Dendritic cell treated with granulocyte-macrophage colony-stimulating factor and Interleukin-4, amounts not matched to agents 40 ng/mL and 50 ng/mL, for 4 days (primary cell): ENCODE measurements at regions not wholly inside any gene's neighbourhood (a gene's known extent, or its start where the extent isn't known, plus 50 kb on each side); places are given as distances from the start of the nearest gene placed in this dataset.

Experiments used
- H3K27ac Mint-ChIP-seq: one replicate; pipeline ENCODE4 v1.8.0; 2022; ENCODE audit warnings: mild to moderate bottlenecking, mixed read lengths
- H3K27me3 Mint-ChIP-seq: one replicate; pipeline ENCODE4 v1.8.0; 2022; ENCODE audit warnings: mild to moderate bottlenecking, mixed read lengths
- H3K36me3 Mint-ChIP-seq: one replicate; pipeline ENCODE4 v1.8.0; 2022; ENCODE audit warnings: low read depth, mixed read lengths
- H3K4me1 Mint-ChIP-seq: one replicate; pipeline ENCODE4 v1.8.0; 2022; ENCODE audit warnings: low read depth, mixed read lengths
- H3K4me3 Mint-ChIP-seq: one replicate; pipeline ENCODE4 v1.8.0; 2022; ENCODE audit warnings: mild to moderate bottlenecking, moderate library complexity, mixed read lengths
- H3K9me3 Mint-ChIP-seq: one replicate; pipeline ENCODE4 v1.8.0; 2022; ENCODE audit warnings: mixed read lengths
- intact Hi-C: fragments of 100-400 bp; cut with micrococcal nuclease; formaldehyde crosslinking; loops from one replicate; pipeline ENCODE4 v1.15.0; 2022

DNA sequence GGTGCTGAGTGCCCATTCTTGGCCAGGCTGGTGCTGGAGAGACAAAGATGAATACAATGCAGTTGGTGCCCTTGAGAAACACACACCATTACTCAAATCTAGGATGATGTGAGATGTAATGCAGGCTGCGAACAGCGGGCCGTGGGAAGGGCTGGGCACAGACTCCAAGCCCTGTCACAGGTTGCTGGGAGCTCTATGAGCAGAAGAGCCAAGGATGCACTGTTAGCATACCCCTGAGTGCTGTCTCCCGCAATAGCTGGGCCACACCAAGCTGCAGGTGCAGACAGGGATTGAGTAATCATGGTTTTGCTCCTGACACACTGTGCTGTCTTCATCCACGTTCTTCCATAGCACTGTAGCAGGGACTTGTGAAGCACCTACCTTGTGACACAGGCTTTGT is 247.5 kb upstream of the CRY1 start:
- Mint-ChIP-seq H3K4me3 (no peak overlapping the region), H3K9me3 (peaks cover 22% of the 10 kb centered on the region), H3K27ac (no peak overlapping the region), H3K36me3 (no peaks in the 10 kb centered on the region), H3K4me1 (peaks cover 14% of the 10 kb centered on the region), H3K27me3 (no peaks in the 10 kb centered on the region)
- intact Hi-C loops: no loop called here

DNA sequence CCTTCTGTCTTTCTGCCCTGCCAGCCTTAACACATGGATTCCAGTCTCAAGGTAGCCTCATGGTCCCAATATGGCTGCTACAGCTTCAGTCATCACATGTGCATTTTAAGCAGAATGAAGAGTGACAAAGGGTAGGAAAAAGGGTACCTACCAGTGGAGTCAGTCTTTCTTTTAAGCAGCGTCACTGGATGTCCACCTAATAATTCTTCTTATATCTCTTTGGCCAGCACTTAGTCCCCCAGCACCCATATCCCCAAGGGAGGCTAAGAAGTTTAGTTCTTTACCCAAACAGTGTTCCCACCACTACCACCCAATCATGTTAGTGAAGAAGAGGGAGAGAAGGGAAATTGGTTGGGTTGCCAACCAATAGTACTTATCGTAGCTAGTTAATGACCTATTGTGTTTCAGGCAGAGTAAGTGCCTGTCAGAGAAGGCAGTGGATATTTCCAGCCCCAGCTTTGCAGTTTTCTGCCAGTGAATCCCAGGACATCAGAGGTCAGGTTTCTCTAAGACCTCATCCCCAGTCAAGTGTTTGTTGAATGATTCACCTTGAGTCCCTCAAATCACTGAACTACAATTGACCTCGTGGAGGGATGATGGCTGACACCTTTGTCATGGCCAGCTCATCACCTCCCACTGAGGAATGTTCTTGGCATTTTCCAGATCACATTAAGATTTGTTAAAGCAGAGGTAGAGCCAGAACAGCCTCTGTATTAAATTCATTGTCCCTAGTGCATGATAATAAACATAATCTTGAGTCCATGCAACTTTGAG is 250.9 kb upstream of the CRY1 start:
- intact Hi-C loops: no loop called here
- Mint-ChIP-seq H3K4me1 (peaks cover 5% of the 10 kb centered on the region), H3K4me3 (no peak overlapping the region), H3K9me3 (peaks cover 22% of the 10 kb centered on the region), H3K27ac (no peak overlapping the region), H3K36me3 (no peaks in the 10 kb centered on the region), H3K27me3 (no peaks in the 10 kb centered on the region)

DNA sequence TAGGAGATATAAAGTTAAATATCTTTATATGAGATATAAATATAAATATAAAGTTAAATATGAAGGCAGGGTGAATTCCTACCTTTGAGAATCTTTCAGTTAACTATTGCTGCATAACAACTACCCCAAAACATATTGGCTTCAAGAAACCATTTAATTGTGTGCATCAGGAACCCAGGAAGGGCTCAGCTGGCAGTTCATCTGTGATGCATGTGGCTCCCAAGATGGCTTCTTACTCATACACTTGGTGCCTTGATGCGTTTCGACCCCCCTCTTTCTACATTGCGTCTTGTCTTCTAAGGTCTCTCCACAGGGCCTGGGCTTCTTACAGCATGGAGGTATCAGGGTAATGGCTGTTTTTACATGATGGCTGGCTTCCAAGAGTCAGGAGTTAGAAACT is 253.9 kb upstream of the CRY1 start:
- Mint-ChIP-seq H3K27me3 (no peaks in the 10 kb centered on the region), H3K9me3 (peaks cover 10% of the 10 kb centered on the region), H3K4me3 (no peak overlapping the region), H3K27ac (no peak overlapping the region), H3K4me1 (peaks cover 7% of the 10 kb centered on the region), H3K36me3 (no peaks in the 10 kb centered on the region)
- intact Hi-C loops: no loop called here

DNA sequence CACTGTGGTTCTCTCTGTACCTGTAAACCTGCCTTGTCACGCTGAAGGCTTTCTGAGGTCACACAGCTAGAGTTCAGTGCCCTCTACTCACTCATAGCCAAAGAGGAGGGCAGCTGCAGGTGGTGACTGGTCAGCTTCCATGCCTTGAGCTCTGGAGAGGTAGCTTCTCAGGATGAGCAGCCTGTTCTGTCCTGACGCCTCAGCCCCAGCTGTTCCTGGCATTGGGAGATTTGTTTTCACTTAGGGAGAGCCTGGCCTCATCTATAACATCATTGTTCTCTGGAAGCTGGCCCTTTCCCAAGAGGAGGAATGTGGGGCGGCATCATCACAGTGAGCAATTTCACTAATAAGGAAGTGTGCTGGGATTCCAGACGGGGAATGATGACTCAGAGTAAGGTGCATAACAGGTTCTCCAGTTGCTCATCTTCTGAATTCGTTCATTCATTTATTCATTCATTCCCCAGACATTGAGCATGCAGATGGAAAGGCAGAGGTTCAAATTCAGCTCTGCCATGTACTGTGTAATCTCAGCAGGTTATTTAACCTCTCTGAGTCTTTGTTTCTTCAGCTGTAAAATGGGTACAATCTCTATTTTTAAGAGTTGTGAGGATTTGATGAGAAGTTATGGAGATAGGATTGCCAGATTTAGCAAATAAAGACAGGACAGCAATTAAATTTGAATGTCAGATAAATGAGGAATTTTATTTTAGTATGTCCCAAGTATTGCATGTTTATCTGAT is 255.8 kb upstream of the CRY1 start:
- H3K27ac Mint-ChIP-seq: no peak overlapping the region
- H3K4me3 Mint-ChIP-seq: no peak overlapping the region
- peaks cover 18% of the 10 kb centered on the region for H3K4me1 Mint-ChIP-seq
- intact Hi-C loops: no loop called here
- no peaks in the 10 kb centered on the region for H3K36me3 Mint-ChIP-seq
- H3K9me3 Mint-ChIP-seq: no peaks in the 10 kb centered on the region
- H3K27me3 Mint-ChIP-seq: no peaks in the 10 kb centered on the region

DNA sequence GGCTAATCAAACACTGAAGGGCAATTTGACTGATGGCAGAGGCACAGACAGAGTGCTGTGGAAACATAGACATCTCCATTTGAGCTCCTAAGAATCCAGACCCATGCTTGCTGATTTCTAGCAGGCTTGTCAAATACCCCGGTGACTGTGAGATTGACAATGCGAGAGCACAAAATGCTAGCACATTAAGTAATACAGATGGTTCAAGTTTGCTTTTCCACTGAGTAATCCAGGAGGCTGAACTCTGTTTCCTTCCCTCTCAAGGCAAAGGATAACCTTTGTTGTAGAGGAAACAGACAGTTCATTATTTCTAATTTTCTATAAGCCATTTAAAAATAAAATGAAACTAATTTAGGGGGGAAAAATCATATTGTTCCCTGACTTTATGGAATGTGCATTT is 256.5 kb upstream of the CRY1 start:
- Mint-ChIP-seq H3K4me1 (peaks cover 18% of the 10 kb centered on the region), H3K4me3 (no peak overlapping the region), H3K27ac (no peak overlapping the region), H3K36me3 (no peaks in the 10 kb centered on the region), H3K9me3 (no peaks in the 10 kb centered on the region), H3K27me3 (no peaks in the 10 kb centered on the region)
- intact Hi-C loops: no loop called here

DNA sequence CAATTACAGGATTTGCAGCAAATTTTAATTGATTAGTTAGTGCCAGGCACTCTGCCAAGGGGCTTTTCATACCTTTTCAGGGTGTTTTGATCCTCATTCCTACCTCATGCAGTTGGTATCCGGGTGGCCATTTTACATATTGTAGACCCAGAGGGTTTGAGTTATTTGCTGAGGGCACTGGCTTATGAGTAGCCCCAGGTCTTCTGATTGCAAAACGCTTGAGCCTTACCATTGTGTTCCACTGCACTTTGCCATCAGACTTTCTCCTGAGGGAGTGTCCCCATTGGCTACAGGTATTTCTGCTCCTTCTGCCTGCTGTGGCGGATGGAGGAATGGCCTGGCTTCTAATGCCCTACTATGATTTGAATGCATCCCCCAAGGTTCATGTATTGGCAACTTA is 257.8 kb upstream of the CRY1 start:
- H3K36me3 Mint-ChIP-seq: no peaks in the 10 kb centered on the region
- H3K9me3 Mint-ChIP-seq: no peaks in the 10 kb centered on the region
- H3K27ac Mint-ChIP-seq: no peak overlapping the region
- no peaks in the 10 kb centered on the region for H3K27me3 Mint-ChIP-seq
- intact Hi-C loops: no loop called here
- H3K4me1 Mint-ChIP-seq: peaks cover 18% of the 10 kb centered on the region
- no peak overlapping the region for H3K4me3 Mint-ChIP-seq

DNA sequence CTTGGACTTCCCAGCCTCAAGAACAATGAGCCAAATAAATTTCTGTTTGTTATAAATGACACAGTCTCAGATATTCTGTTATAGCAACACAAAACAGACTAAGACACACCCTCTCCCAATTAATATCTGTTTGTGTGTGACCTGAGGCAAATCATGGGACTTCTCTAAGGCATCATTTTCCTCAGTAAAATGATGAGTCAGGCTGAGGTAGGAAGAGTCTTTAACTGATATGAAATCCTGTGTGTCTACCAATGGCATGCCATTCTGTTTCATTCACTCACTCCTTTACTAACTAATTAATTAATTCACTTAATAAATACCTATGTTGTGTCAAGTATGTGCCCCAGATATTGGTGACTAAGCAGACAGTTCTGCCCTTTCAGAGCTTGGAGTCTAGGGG is 258.4 kb upstream of the CRY1 start:
- H3K4me1 Mint-ChIP-seq: peaks cover 18% of the 10 kb centered on the region
- no peaks in the 10 kb centered on the region for H3K36me3 Mint-ChIP-seq
- H3K9me3 Mint-ChIP-seq: no peaks in the 10 kb centered on the region
- H3K4me3 Mint-ChIP-seq: no peak overlapping the region
- no peak overlapping the region for H3K27ac Mint-ChIP-seq
- intact Hi-C loops: no loop called here
- no peaks in the 10 kb centered on the region for H3K27me3 Mint-ChIP-seq

DNA sequence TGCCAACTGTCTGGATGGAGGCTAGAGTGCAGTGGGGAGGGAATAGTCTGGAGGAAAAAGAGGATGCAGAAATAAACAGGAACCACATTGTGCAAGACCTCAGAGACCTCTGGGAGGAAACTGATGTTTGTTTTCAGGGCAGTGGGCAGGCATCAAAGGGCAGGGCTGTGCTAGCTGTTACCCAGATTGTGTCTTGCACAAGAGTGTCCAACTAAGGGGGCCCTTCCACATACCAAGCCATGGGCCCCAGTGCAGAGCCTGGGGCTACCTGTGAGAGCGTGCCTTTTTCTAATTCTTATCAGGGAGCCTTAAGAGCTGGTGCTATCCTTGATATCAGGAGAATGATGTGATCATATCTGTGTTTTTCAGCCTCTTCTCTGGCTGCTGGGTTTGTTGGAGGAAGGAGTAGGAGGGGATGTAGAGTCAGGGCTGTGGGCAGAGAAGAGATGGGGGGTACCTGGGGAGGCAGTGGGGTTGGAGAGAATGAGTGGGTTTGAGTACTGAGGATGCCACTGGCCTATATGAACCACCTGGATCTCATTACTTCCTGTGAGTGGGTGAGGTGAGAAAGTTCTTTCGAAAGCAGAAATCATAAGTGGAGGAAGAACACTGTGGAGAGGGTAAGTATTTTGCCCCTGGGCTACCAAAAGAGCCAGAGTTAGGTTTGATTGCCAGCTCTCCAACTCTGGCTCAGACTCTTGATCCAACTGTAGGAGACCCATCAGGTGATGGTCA is 259.2 kb upstream of the CRY1 start:
- peaks cover 18% of the 10 kb centered on the region for H3K4me1 Mint-ChIP-seq
- H3K4me3 Mint-ChIP-seq: no peak overlapping the region
- H3K9me3 Mint-ChIP-seq: no peaks in the 10 kb centered on the region
- H3K27me3 Mint-ChIP-seq: no peaks in the 10 kb centered on the region
- intact Hi-C loops: no loop called here
- H3K36me3 Mint-ChIP-seq: no peaks in the 10 kb centered on the region
- no peak overlapping the region for H3K27ac Mint-ChIP-seq

DNA sequence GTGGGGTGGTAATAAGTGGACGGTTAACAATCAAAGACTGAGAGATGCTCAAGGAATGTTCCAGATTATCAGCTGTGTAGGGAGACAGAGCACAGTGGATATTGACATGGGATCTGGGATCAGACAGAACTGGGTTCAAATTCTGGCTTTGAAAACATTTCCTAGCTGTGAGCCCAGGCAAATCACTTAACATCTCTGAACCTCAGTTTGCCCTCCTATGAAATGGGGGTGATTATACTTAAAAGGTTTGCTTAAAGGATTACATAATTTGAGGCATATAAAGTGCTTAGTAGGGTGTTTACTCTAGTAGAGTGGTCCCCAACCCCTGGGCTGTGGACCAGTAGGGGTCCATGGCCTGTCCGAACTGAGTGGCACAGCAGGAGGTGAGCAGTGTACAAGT is 260.0 kb upstream of the CRY1 start:
- H3K4me1 Mint-ChIP-seq: peaks cover 18% of the 10 kb centered on the region
- H3K27ac Mint-ChIP-seq: no peak overlapping the region
- no peak overlapping the region for H3K4me3 Mint-ChIP-seq
- intact Hi-C loops: no loop called here
- no peaks in the 10 kb centered on the region for H3K9me3 Mint-ChIP-seq
- no peaks in the 10 kb centered on the region for H3K27me3 Mint-ChIP-seq
- no peaks in the 10 kb centered on the region for H3K36me3 Mint-ChIP-seq

DNA sequence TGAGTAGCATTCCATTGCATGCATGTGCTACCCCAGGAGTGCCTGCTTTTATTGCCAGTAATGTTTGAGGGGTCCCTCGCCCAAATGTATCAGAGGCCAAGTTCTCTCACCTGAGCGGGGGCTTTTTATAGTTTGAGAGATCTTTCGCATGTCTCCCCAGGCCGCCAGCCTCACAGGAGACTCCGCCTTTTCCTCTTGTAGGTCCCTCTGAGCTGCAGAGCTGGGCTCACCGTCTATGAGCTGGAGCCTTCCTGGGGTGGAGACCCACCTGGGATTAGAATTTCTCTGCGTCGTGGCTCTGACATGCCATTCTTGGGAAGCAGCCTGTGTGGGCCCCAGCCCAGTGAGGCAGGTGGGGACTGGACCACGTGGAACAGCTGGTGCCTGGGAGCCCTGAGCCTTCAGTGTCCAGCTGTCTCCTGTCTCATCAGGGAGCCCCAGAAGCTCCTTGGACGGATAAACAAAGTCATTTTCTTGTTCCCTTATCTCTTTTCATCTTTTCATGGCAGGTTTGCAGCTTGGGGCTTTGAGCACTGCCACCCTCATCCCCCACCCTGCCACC is 261.7 kb upstream of the CRY1 start:
- Mint-ChIP-seq H3K27me3 (no peaks in the 10 kb centered on the region), H3K4me3 (no peak overlapping the region), H3K9me3 (no peaks in the 10 kb centered on the region), H3K4me1 (peaks cover 18% of the 10 kb centered on the region), H3K36me3 (no peaks in the 10 kb centered on the region), H3K27ac (no peak overlapping the region)
- intact Hi-C loops: no loop called here

DNA sequence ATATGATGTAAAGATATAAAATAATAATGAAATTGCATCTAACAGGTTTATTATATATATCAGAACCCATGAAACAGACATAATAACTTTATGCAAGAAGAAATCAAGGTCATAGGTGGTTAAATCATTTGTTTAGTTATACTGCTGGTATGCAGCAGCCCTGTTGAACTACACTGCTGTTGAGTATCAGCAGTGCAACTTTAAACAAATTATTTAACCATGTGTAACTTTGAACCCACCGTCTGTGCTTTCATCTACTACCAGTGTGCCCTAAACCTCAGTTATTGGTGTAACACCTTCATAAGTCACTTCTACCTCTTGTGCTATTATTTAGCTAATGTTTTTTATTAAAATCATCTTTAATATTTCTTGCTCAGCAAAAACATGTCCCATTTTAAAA is 262.3 kb upstream of the CRY1 start:
- Mint-ChIP-seq H3K4me1 (peaks cover 18% of the 10 kb centered on the region), H3K27me3 (no peaks in the 10 kb centered on the region), H3K27ac (no peak overlapping the region), H3K36me3 (no peaks in the 10 kb centered on the region), H3K9me3 (no peaks in the 10 kb centered on the region), H3K4me3 (no peak overlapping the region)
- intact Hi-C loops: no loop called here

DNA sequence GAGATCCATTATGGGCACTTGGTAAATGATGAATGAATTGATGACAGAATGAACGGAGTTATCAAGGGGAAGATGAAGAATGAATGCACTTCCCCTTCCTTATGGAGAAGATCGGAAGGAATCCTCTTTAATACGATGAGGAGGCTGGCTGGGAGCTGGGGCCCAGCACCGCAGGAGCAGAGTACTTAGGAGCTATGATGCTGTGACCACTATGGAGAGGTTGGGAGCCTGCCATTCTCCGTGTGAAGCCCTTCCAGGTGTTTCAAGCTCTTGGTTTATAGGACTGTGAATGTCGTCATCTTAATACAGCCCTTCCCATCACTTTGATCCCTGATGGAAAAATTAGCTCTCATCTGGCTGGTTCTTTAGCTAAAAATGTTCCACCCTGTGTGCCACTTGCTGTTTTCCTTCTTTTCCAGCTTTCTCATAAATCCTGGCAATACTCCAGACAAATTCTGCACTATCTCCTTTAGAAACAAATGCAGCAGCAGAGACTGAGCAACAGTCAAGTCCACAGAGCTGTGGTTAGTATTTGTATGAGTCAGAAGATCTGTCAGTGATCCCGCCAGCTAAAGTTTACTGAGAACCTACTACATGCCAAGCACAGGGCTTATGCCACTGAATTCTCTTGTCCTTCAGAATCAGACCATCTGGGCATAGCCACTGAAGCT is 263.1 kb upstream of the CRY1 start:
- Mint-ChIP-seq H3K36me3 (no peaks in the 10 kb centered on the region), H3K4me1 (peaks cover 18% of the 10 kb centered on the region), H3K4me3 (no peak overlapping the region), H3K27ac (no peak overlapping the region), H3K9me3 (no peaks in the 10 kb centered on the region), H3K27me3 (no peaks in the 10 kb centered on the region)
- intact Hi-C loops: no loop called here

DNA sequence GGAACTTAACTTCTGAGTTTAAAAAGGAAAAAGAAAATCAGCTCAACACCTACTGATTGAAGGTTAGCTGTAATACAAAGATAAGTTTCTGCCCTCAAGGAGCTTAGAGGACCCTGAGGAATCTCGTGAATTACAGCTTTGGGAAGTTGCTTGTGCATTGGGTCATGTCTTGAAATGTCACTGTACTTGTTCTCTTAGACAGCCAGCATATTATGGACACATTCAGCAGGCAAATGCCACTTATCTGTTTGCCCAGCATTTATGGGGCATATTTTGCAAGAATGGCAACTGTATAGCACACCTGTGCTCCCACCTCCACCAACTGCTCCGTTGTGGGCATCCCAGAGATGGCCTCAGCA is 263.6 kb upstream of the CRY1 start:
- Mint-ChIP-seq H3K27me3 (no peaks in the 10 kb centered on the region), H3K36me3 (no peaks in the 10 kb centered on the region), H3K4me1 (peaks cover 14% of the 10 kb centered on the region), H3K4me3 (no peak overlapping the region), H3K9me3 (no peaks in the 10 kb centered on the region), H3K27ac (no peak overlapping the region)
- intact Hi-C loops: no loop called here

DNA sequence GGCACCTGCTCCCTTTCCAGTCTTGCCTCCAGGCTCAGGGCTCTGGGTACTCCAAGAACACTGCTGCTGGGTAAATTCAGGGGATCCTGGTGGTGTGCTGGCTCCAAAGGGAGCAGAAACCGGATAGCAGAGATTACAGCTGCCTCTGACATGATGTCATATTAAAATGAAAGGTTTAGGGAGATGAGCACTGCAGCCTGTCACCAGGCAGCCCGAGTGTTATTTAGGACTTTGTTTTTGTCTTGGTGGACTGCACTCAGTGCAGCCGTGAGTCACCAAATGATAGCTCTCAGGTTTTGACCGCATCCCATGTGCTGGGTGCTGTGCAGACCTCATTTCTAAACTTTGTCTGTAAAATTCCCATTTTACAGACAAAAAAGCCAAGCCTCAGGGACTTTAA is 266.0 kb upstream of the CRY1 start:
- H3K36me3 Mint-ChIP-seq: no peaks in the 10 kb centered on the region
- no peak overlapping the region for H3K4me3 Mint-ChIP-seq
- intact Hi-C loops: no loop called here

More for the DNA sequence above, 266.0 kb upstream of the CRY1 start:
- no peaks in the 10 kb centered on the region for H3K4me1 Mint-ChIP-seq
- H3K27me3 Mint-ChIP-seq: no peaks in the 10 kb centered on the region
- H3K9me3 Mint-ChIP-seq: no peaks in the 10 kb centered on the region
- H3K27ac Mint-ChIP-seq: no peak overlapping the region
